C4-2B (cell line): ENCODE measurements at regions not wholly inside any gene's neighbourhood (a gene's known extent, or its start where the extent isn't known, plus 50 kb on each side); places are given as distances from the start of the nearest gene placed in this dataset.

ENCODE experiments used
- H3K27ac ChIP-seq: fragments of 450-650 bp; 2 replicates; pipeline ENCODE4 v1.5.1; 2017
- ZFX ChIP-seq: fragments of 450-650 bp; IDR thresholded peaks from 2 replicates; pipeline ENCODE4 v1.6.1; 2017
- TF ChIP-seq, protein P1 (sequence below): fragments of 450-650 bp; conservative IDR thresholded peaks from 2 replicates; pipeline ENCODE4 v1.5.1; 2017; ENCODE audit warnings: mild to moderate bottlenecking

DNA sequence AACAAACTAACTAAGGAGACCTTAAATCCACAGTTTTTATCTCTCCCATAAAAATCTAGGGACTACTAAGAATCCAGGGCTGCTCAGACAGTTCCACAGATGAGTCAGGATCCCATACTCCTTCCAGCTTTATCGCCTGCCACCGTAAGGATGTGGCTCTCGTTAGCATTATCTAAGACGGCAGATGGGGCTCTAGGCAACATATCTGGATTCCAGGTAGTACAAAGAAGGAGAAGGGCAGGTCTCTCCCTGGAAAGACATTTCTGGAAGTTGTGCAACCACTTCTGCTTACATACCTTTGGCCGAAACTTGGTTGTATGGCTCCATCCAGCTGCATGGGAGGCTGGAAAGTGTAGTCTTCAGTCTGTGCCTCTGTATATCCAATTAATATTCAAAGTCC is 149.4 kb downstream of the SP3 start:
- TF ChIP-seq, protein P1, sequence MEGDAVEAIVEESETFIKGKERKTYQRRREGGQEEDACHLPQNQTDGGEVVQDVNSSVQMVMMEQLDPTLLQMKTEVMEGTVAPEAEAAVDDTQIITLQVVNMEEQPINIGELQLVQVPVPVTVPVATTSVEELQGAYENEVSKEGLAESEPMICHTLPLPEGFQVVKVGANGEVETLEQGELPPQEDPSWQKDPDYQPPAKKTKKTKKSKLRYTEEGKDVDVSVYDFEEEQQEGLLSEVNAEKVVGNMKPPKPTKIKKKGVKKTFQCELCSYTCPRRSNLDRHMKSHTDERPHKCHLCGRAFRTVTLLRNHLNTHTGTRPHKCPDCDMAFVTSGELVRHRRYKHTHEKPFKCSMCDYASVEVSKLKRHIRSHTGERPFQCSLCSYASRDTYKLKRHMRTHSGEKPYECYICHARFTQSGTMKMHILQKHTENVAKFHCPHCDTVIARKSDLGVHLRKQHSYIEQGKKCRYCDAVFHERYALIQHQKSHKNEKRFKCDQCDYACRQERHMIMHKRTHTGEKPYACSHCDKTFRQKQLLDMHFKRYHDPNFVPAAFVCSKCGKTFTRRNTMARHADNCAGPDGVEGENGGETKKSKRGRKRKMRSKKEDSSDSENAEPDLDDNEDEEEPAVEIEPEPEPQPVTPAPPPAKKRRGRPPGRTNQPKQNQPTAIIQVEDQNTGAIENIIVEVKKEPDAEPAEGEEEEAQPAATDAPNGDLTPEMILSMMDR: no peak
- TF ChIP-seq ZFX: no peak
- no peak overlapping the region for H3K27ac ChIP-seq

DNA sequence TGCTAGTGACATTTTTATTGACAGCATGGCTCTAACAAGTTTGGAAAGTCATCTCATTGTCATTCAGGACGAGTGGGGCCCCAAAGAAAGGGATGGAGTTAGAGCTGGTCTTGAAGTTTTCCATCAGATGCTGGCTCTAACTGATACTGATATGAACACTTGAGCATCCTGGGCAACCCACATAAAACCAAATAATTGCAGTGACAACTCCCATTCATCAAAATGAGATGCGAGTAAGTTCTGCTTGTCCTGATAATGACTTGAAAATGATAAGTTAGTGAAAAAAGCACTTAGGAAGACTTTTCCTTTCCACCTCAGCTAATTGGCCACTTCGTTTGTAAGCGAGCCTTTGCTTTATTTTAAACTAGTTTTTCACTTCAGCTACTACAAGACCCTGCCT is 147.6 kb downstream of the SP3 start:
- TF ChIP-seq ZFX: no peak
- TF ChIP-seq, protein P1: no peak
- H3K27ac ChIP-seq: no peak overlapping the region

DNA sequence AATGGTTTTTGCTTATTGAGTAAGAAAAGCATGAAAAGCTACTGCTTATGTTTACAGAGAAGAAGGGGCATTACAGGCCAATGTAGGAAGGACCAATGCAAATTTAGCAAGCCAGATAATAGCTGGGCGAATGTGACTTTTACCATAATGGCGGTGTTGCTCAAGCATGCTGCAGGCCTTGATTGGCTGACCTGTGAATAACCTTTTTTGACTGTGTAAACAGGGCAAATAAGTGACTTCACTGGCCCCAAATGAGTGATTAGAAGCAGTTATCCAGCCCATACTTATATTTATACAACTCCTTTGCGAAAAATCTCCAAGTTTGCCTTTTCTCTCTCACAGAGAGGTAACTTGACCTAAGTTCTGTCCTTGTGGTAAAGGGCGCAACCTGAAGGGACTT is 146.9 kb downstream of the SP3 start:
- H3K27ac ChIP-seq: no peak overlapping the region
- TF ChIP-seq ZFX: no peak
- TF ChIP-seq, protein P1: no peak

DNA sequence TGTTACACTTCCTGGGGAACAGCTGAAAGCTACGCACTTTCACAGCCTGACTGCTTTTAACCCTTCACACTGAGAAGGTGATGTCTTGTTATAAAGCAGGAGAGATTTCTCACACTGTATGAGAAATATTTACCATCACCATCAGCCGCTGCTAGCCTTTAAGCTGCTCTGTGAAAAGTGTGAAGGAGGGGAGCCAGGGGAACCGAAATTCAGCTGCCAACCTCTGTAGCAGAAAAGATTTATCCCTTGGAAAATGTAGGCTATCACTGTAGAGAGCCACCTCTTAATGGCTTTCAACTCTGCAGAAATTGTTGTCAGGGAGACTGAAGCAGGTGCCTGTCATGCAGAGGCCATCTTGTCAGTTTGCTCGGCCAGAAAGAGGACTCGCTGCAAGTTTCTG is 145.3 kb downstream of the SP3 start:
- H3K27ac ChIP-seq: no peak overlapping the region
- TF ChIP-seq, protein P1: no peak
- TF ChIP-seq ZFX: no peak

DNA sequence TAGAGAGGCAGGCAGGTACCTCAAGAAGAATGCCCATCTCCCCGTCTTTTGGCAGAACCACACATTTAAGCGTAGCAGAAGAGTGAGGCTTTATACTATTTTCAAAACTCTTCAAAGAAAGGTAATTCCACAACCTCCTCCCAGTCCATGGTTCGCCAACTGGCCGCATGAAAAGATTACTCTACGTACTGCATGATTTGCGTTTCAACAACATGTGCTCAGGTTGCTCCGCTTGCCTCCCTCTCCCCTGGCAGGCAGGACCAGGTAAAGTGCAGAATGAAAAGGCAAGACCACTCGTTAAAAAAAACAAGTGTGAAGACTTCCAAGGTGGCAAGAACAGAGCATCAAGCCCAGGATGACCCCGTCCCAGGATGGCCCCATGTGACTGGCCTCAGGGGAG is 143.7 kb downstream of the SP3 start:
- TF ChIP-seq, protein P1: no peak
- no peak for TF ChIP-seq ZFX
- no peak overlapping the region for H3K27ac ChIP-seq

DNA sequence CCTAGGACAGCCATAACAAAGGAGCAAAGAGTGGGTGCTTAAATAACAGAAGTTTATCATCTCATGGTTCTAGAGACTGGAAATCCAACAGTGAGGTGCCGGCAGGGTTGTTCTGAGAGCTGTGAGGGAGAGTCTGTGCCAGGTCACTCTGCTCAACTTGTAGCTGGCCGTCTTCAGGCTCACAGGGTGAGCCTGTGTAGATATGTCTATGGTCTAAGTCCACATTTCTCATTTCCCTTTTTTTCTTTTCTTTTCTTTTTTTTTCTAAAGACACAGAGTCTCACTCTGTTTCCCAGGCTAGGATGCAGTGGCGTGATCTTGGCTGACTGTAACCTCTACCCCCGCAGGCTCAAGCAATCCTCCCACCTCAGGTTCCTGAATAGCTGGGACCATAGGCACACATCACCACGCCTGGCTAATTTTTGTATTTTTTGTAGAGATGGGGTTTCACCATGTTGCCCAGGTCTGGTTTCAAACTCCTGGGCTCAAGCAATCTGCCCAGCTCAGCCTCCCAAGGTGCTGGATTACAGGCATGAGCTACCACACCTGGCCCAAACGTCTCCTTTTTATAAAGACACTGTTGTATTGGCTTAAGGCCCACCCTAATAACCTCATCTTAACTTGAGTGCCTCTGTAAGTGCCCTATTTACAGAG is 142.2 kb downstream of the SP3 start:
- no peak overlapping the region for H3K27ac ChIP-seq
- TF ChIP-seq, protein P1: no peak
- TF ChIP-seq ZFX: no peak

DNA sequence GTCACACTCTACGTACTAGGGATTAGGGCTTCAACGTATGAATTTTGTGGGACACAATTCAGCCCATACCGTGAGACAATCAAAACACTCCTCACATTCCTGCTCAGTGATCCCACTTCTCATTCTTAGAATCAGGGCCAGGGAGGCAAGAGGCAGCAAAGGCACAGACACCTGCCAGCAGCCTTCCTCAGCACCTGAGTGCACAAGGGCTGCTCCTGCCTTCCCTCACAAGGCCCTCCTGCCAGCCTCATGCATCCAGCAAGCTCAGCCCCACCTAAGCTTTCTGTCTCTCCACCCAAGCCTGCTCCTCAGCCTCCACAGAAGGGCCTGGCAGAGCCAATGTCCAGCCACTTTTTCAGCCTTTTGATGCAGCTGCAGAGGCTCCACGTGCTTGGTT is 141.6 kb downstream of the SP3 start:
- no peak overlapping the region for H3K27ac ChIP-seq
- TF ChIP-seq, protein P1: no peak
- no peak for TF ChIP-seq ZFX
